Dedifferentiated amniotic fluid mesenchymal stem cell (primary cell): ENCODE measurements at regions not wholly inside any gene's neighbourhood (a gene's known extent, or its start where the extent isn't known, plus 50 kb on each side); places are given as distances from the start of the nearest gene placed in this dataset.
A peak's percentile ranks its signal among the peaks of the same experiment; 100 is the strongest.

Source experiments
- DNase-seq: peaks from one replicate; pipeline ENCODE4 v3.0.0-alpha.2; 2016; ENCODE audit errors: extremely low spot score

- no peak for DNase-seq
These were observed 68.8 kb upstream of the PITRM1 start for GRCh38 chr10:3241274-3241921.

DNA sequence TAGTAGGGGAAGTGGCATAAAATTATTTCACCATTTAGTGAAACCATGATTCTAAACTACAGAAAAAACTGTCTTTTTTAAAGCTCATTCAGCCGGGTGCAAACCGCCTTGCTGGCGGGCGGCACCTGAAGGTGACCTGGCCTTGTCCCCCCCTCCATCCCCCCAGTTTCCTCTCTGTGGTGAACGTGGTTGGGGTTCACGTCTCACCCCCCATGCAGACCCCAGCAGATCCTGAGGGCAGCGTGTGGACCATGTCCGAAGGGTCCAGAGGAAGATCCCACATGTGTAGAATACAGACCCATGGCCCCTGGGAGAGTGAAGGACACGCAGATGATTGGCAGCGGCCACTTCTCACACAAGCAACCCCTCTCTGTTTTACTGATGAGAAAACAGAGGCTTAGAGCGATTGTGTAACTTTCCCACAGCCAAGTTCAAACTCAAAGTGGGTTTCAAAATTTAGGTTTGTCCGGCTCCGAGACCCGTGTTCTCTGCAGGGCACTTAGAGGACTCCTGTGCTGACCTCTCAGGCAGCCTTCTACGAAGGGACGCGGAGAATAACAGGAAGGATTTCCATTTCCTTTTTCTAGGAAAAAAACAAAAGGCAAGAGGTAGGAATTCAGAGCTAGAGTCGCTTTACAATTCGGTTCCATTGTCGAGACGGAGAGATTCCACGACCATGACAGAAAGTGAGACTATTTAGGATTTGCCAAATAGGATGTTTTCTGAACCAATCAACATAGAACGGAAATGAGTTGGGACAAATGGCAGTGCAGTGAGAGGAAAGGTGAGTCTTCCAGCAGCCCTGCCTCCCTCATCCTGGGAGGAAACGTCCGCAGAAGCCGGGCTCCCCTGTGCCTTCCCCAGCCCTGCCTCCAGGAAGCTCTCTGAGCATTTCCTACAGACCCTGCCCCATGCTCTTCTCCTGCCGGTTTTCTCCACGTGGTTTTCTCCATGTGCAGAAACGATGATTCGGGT lies 67.6 kb upstream of the PITRM1 start:
- no peak for DNase-seq

DNA sequence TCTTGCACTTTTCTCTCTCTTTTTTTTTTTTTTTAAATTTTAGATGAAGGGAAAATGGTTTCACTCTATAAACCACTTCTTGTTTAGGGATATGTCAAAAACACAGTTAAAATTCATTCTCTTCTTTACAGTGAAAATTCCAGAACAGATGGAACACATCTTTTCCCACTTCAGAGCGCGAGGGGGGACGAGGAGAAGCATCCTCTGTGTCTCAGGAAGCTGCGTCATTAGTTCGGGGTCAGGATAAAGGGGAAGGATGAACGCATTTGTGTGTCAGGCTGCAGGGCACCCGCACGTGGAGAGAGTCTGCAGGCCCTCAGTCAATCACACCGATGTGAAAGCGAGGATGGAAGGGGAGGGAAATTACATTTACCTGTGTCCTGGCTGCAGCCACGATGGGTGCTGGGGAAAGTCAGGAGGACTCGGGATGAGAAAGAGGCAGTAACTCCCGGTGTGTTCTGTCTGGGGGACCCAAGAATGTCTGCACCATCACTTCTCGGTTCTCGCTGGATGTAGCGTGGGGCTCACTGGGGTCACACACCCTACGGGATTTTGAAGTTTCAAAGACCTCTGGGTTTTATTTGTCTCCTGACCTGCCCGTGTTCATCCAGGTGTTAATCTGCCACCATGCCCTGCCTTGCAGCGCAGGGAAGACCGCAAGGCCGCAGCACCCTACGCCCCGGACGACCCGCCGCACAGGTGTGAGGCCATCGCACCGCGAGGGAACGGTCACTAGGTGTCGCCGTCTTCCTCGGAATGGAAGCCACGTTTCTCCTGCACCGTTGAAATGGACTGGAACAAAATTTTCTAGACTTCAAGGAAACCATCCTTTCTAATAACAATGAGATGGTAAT lies 66.7 kb upstream of the PITRM1 start:
- DNase-seq, result no peak

- DNase-seq, result no peak
These were observed 65.7 kb upstream of the PITRM1 start for GRCh38 chr10:3238115-3238871.

DNA sequence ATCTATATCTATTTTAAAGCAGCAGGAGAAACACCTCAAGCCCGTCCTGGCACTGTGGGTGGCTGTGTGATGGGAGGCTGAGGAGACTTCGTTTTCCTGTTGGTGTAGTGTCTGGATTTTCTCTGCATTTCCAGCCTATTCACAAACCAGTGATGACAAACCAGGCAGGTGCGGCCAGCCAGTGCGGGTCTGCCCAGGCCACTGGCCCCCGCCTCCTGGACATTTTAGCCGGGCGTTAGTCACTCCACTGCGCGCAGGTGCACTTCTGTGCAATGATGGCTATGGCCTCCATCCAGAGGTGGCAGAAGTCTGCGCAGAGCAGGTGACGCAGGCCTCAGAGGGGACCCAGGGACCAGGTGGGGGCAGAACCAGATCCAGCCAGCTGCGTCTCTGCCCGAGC lies 64.9 kb upstream of the PITRM1 start:
- no peak for DNase-seq

DNA sequence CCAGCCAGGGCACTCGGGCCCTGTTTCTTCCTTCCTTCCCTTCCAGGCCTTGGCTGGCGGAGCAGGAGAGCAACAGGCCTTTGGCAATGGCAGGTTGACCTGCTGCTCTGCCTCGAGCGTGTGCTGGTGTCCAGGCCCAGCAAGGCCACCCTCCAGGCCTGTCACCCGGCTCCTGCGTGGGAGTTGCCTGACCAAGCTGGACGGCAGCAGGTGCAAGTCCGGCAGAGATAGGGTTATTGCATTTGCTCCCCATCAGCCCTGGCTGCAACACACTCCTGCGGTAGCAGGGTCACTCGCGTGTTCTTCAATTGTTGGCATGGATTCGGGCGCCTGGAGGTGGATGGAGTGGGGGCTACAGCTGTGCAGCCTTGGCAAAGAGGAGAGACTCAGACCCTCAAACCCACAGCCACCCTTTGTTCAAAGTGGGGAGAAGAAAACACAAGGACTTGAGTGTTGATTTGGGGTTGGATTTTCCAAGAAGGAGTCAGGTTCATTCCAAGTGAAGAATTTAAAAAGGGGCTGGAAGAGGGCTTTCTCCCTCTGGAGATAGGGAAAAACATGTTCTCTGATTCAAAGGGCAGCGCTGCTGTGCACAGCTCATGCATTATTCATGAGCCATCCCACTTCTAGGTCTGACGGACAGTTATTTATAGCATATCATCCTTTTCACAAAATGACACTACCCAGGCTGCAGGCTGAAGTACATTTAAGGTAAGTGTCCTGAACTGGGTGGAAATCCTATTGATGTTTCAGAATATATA lies 64.2 kb upstream of the PITRM1 start:
- DNase-seq, result no peak

GRCh38 chr10:3235996-3236510 lies 63.5 kb upstream of the PITRM1 start:
- no peak for DNase-seq

GRCh38 chr10:3235395-3235794 lies 62.8 kb upstream of the PITRM1 start:
- no peak for DNase-seq

- DNase-seq, result no peak
These were observed 61.0 kb upstream of the PITRM1 start for GRCh38 chr10:3233486-3233990.

DNA sequence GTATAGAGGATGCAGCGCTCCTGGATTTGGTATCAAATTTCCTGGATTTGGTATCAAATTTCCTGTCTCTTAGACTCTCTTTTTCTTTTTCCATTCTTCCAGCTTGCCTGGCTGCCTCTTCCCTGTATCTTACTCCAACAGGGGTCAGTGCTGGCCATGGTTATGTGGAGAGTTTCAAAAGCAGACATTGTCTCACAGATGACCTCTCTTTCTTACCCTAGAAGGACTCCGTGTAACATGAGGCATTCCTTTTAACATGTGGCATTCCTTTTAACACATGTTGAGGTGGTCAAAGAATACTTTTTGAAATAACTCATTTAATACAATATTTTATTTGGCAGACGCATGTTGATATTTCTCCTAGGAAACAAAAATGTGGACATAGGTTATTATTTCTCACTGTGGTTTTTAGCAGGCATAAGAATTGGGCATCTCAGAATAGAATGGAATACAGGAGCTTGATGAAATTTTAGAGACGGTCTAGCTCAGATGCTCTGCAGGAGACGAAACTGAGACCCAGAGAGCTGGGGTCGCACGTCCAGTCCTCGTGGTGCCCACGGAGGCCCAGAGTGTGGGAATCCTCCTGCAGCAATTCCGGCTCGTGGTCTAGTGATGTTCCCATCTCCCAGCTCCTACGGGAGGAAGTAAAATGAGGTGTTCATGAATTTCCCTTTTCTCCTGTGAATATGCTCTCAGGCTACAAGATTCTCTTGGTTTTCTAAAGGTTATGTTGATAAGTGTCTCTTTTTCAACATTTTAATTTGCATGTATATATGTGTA lies 59.6 kb upstream of the PITRM1 start:
- DNase-seq, result peak; percentile 50

- DNase-seq, result no peak
These were observed 57.2 kb upstream of the PITRM1 start for GRCh38 chr10:3229815-3230214.

DNA sequence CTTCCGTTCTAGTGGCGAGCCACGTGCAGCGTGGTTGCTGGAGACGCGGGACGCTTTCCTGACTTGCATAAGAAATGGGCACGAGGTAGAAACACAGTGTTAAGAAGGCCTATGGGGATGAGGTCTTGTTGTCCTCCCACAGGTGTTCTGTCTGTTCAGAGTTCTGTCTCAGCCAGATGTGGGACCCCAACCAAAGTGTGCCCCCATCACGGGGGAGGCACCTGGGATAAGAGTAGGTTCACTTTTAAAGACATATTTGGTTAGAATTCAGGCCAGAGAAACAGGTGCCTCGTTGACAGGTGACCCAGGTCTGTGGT lies 56.0 kb upstream of the PITRM1 start:
- no peak for DNase-seq

- DNase-seq, result peak; percentile 38
These were observed 54.6 kb upstream of the PITRM1 start for GRCh38 chr10:3226960-3227744.

- no peak for DNase-seq
These were observed 53.0 kb upstream of the PITRM1 start for GRCh38 chr10:3225561-3225960.

DNA sequence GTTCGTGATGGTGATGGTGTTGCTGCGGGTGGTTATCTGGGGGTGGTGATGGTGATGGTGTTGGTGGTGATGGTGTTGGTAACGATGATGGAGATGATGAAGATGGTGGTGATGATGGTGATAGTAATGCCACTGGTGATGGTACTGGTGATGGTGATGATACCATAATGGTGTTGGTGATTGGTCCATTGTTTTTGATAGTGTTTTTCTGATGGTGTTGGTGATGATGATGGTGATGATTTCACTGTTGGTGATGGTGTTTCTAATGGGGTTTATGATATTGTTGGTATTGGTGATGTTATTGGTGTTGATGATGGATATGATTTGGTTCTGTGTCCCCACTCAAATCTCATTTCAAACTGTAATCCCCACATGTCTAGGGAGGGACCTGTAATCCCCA lies 51.7 kb upstream of the PITRM1 start:
- DNase-seq, result no peak

DNA sequence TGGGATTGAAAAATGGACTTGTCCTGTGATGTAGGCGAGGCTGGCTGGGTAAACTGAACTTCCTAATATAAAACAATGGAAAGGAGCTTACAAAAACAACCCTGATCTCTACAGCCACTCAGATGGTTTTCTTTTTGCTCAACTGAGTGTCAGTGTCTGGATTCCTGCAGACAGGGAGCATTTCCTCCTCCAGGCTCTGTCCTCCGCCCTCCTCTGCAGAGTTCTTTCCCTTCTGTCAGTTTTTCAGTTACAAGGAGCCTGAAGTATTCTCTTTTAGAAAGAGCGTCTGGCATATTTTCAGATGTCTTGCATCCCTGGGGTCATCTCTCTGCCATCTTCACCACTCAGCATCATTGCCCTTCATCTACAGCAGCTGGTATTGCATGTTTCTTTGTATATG lies 50.0 kb upstream of the PITRM1 start:
- no peak for DNase-seq
